ENCODE measurements at regions not wholly inside any gene's neighbourhood (a gene's known extent, or its start where the extent isn't known, plus 50 kb on each side); places are given as distances from the start of the nearest gene placed in this dataset.

DNA sequence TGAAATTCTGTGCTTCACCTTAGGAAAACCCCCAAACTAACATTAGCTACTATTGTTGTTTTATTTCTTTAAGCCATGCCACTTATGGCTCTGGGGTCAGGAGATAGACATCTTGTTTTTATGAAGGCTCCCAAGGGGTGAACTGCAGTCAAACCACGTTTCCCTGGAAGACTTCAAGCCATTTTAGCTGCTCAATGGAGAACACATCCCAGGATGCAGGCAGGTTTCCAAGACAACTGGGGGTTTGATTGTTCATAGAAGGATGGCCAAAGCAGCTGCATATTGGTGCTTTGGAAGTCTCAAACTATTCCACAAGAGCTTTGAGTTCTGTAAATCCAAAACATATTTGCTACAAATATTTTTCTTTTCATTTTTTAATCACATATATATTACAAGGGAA, 818.0 kb downstream of the MAFB start:
- TF ChIP-seq CTCF (IDR thresholded peaks at IDR 0.05), result no peak
- TF ChIP-seq POLR2AphosphoS5 (IDR thresholded peaks at IDR 0.05), result no peak
